WTC11 (cell line): ENCODE measurements at regions not wholly inside any gene's neighbourhood (a gene's known extent, or its start where the extent isn't known, plus 50 kb on each side); places are given as distances from the start of the nearest gene placed in this dataset.
"Not testable (repeated sequence)": the region's sequence is repeated elsewhere in the genome, so short reads cannot be mapped to it uniquely, and the experiment has no call there.

ENCODE experiments used
- ATAC-seq: fragments of 200-7000 bp; cut with Tn5 transposase; 2 replicates; pipeline ENCODE4 v1.10.0; 2021; ENCODE audit warnings: mild to moderate bottlenecking, moderate library complexity
- CTCF ChIA-PET: fragments of 300-600 bp; sonication (Branson Sonifier 250); formaldehyde crosslinking; loops from one replicate; lab custom pipeline; 2021; ENCODE audit warnings: antibody characterized with exemption; lab: Charles Lee
- POLR2A ChIA-PET: fragments of 350-600 bp; sonication (Branson Sonifier 250); formaldehyde crosslinking; loops from one replicate; lab custom pipeline; 2021; ENCODE audit warnings: antibody characterized with exemption; lab: Charles Lee
- DNase-seq: peaks from one replicate; pipeline ENCODE4 v3.0.0; 2021; ENCODE audit warnings: low spot score
- H3K27ac Mint-ChIP-seq: 2 replicates; pipeline ENCODE4 v1.8.0; 2021; ENCODE audit warnings: mixed read lengths
- H3K27me3 Mint-ChIP-seq: 2 replicates; pipeline ENCODE4 v1.8.0; 2021; ENCODE audit warnings: low read depth, mild to moderate bottlenecking, moderate library complexity, mixed read lengths
- H3K36me3 Mint-ChIP-seq: 2 replicates; pipeline ENCODE4 v1.8.0; 2021; ENCODE audit warnings: mixed read lengths
- H3K4me1 Mint-ChIP-seq: 2 replicates; pipeline ENCODE4 v1.8.0; 2022; ENCODE audit warnings: mixed read lengths
- H3K4me3 Mint-ChIP-seq: 2 replicates; pipeline ENCODE4 v1.8.0; 2021; ENCODE audit warnings: mild to moderate bottlenecking, moderate library complexity, mixed read lengths
- H3K9me3 Mint-ChIP-seq: 2 replicates; pipeline ENCODE4 v1.8.0; 2021; ENCODE audit warnings: mixed read lengths
- ATF2 ChIP-seq: sonication (generic); formaldehyde crosslinking; IDR thresholded peaks from 2 replicates; pipeline ENCODE4 v1.8.1; 2022; ENCODE audit warnings: low read depth, missing genetic modification reagents, borderline replicate concordance
- CDX4 ChIP-seq: fragments of 250-450 bp; sonication (Bioruptor Pico); IDR thresholded peaks from 2 replicates; pipeline ENCODE4 v1.9.0; 2021; ENCODE audit warnings: moderate library complexity, mild to moderate bottlenecking, inconsistent platforms, borderline replicate concordance
- CREM ChIP-seq: sonication (generic); formaldehyde crosslinking; IDR thresholded peaks from 2 replicates; pipeline ENCODE4 v1.8.1; 2022; ENCODE audit warnings: mild to moderate bottlenecking, missing genetic modification reagents, moderate library complexity
- ELF4 ChIP-seq: sonication (generic); formaldehyde crosslinking; IDR thresholded peaks from 2 replicates; pipeline ENCODE4 v1.8.1; 2022; ENCODE audit warnings: low read depth, mild to moderate bottlenecking, moderate library complexity, missing genetic modification reagents
- FOXJ3 ChIP-seq: sonication (generic); formaldehyde crosslinking; IDR thresholded peaks from 2 replicates; pipeline ENCODE4 v1.9.0; 2021; ENCODE audit warnings: missing genetic modification reagents, mild to moderate bottlenecking, borderline replicate concordance
- GRHL2 ChIP-seq: fragments of 250-450 bp; sonication (Bioruptor Pico); IDR thresholded peaks from 2 replicates; pipeline ENCODE4 v1.8.0; 2022; ENCODE audit warnings: mild to moderate bottlenecking, moderate library complexity; ENCODE audit not compliant: insufficient replicate concordance, severe bottlenecking
- GTF2I ChIP-seq: fragments of 250-450 bp; sonication (Bioruptor Pico); conservative IDR thresholded peaks from 2 replicates; pipeline ENCODE4 v1.4.0; 2021; ENCODE audit warnings: mild to moderate bottlenecking
- HMGA2 ChIP-seq: fragments of 250-450 bp; sonication (Bioruptor Pico); IDR thresholded peaks from 2 replicates; pipeline ENCODE4 v1.4.0; 2021; ENCODE audit warnings: mild to moderate bottlenecking, moderate library complexity
- IRF2 ChIP-seq: sonication (generic); formaldehyde crosslinking; IDR thresholded peaks from 2 replicates; pipeline ENCODE4 v1.8.0; 2022; ENCODE audit warnings: low read depth, missing genetic modification reagents, borderline replicate concordance
- JAZF1 ChIP-seq: fragments of 250-450 bp; sonication (Bioruptor Pico); IDR thresholded peaks from 2 replicates; pipeline ENCODE4 v1.9.0; 2021; ENCODE audit warnings: moderate library complexity, mild to moderate bottlenecking, inconsistent platforms
- MAX ChIP-seq: sonication (generic); formaldehyde crosslinking; IDR thresholded peaks from 2 replicates; pipeline ENCODE4 v1.8.0; 2022; ENCODE audit warnings: mild to moderate bottlenecking, missing genetic modification reagents
- MLX ChIP-seq: sonication (generic); formaldehyde crosslinking; IDR thresholded peaks from 2 replicates; pipeline ENCODE4 v1.8.1; 2023; ENCODE audit warnings: mild to moderate bottlenecking, missing genetic modification reagents, moderate library complexity
- MYBL2 ChIP-seq: sonication (generic); formaldehyde crosslinking; IDR thresholded peaks from 2 replicates; pipeline ENCODE4 v1.8.1; 2023; ENCODE audit warnings: mild to moderate bottlenecking, moderate library complexity, missing genetic modification reagents
- NFE2L1 ChIP-seq: sonication (generic); formaldehyde crosslinking; IDR thresholded peaks from 2 replicates; pipeline ENCODE4 v1.8.1; 2023; ENCODE audit warnings: missing genetic modification reagents
- NFYB ChIP-seq: sonication (generic); formaldehyde crosslinking; conservative IDR thresholded peaks from 2 replicates; pipeline ENCODE4 v1.8.0; 2022; ENCODE audit warnings: low read depth, missing genetic modification reagents
- NR1H2 ChIP-seq: sonication (generic); formaldehyde crosslinking; IDR thresholded peaks from 2 replicates; pipeline ENCODE4 v1.9.0; 2021; ENCODE audit warnings: mild to moderate bottlenecking, moderate library complexity, missing genetic modification reagents
- OVOL2 ChIP-seq: fragments of 250-450 bp; sonication (Bioruptor Pico); IDR thresholded peaks from 2 replicates; pipeline ENCODE4 v1.9.0; 2021; ENCODE audit warnings: mild to moderate bottlenecking, borderline replicate concordance
- PRRX2 ChIP-seq: fragments of 250-450 bp; sonication (Bioruptor Pico); IDR thresholded peaks from 2 replicates; pipeline ENCODE4 v1.8.0; 2021; ENCODE audit warnings: mild to moderate bottlenecking
- TEAD1 ChIP-seq: sonication (generic); formaldehyde crosslinking; IDR thresholded peaks from 2 replicates; pipeline ENCODE4 v1.8.0; 2022; ENCODE audit warnings: mild to moderate bottlenecking, missing genetic modification reagents
- ZBTB21 ChIP-seq: sonication (generic); formaldehyde crosslinking; IDR thresholded peaks from 2 replicates; pipeline ENCODE4 v1.8.1; 2023; ENCODE audit warnings: mild to moderate bottlenecking, missing genetic modification reagents, borderline replicate concordance
- ZMAT4 ChIP-seq: fragments of 250-450 bp; sonication (Bioruptor Pico); IDR thresholded peaks from 2 replicates; pipeline ENCODE4 v1.9.0; 2021; ENCODE audit warnings: mild to moderate bottlenecking
- ZNF423 ChIP-seq: fragments of 250-450 bp; sonication (Bioruptor Pico); IDR thresholded peaks from 2 replicates; pipeline ENCODE4 v2.1.2; 2022; ENCODE audit warnings: mild to moderate bottlenecking, moderate library complexity
- ZNF532 ChIP-seq: fragments of 250-450 bp; sonication (Bioruptor Pico); IDR thresholded peaks from 2 replicates; pipeline ENCODE4 v1.9.0; 2021; ENCODE audit warnings: mild to moderate bottlenecking, borderline replicate concordance
- ZNF671 ChIP-seq: fragments of 250-450 bp; sonication (Bioruptor Pico); IDR thresholded peaks from 2 replicates; pipeline ENCODE4 v1.8.0; 2021; ENCODE audit warnings: mild to moderate bottlenecking
- ZSCAN18 ChIP-seq: fragments of 250-450 bp; sonication (Bioruptor Pico); IDR thresholded peaks from 2 replicates; pipeline ENCODE4 v2.1.2; 2022; ENCODE audit warnings: mild to moderate bottlenecking, moderate library complexity

- no peak for TF ChIP-seq ATF2
- no peak for TF ChIP-seq GRHL2 (CRISPR knock-in tag)
- TF ChIP-seq MYBL2 (CRISPR knock-in tag): no peak
- no peak for TF ChIP-seq NR1H2 (CRISPR knock-in tag)
- no peak for TF ChIP-seq MLX (CRISPR knock-in tag)
- TF ChIP-seq ZBTB21 (CRISPR knock-in tag): no peak
- no peak for TF ChIP-seq CREM
- TF ChIP-seq MAX: no peak
- TF ChIP-seq OVOL2 (CRISPR knock-in tag): no peak
- no peak for TF ChIP-seq JAZF1 (CRISPR knock-in tag)
- TF ChIP-seq IRF2 (CRISPR knock-in tag): no peak
- TF ChIP-seq ZNF671 (CRISPR knock-in tag): no peak
- no peak for TF ChIP-seq ZNF423
- TF ChIP-seq TEAD1 (CRISPR knock-in tag): no peak
- no peak for TF ChIP-seq NFE2L1 (CRISPR knock-in tag)
- TF ChIP-seq ELF4: no peak
- no peak for TF ChIP-seq CDX4
- TF ChIP-seq ZMAT4 (CRISPR knock-in tag): no peak
- TF ChIP-seq NFYB (CRISPR knock-in tag): no peak
- no peak for TF ChIP-seq GTF2I (CRISPR knock-in tag)
- TF ChIP-seq, all 79 proteins: peak for 0
- Mint-ChIP-seq H3K4me1 (peaks cover 53% of the 10 kb centered on the region), H3K27ac (peak overlapping the region; percentile 8; the same call in 1 of the 2 replicates), H3K4me3 (no peak overlapping the region), H3K27me3 (no peaks in the 10 kb centered on the region), H3K36me3 (peaks cover 4% of the 10 kb centered on the region; the same call in 1 of the 2 replicates), H3K9me3 (peaks cover 5% of the 10 kb centered on the region)
- DNase-seq (no peak), ATAC-seq (no peak)
- POLR2A ChIA-PET: no interaction called here
- CTCF ChIA-PET: interaction anchor here (0.6 kb wide), 1 partner anchor 191 kb away, joined by 3 read pairs; no protein-coding TSS in a partner anchor
These were observed 175.8 kb upstream of the NANOGP8 start for GRCh38 chr15:35260941-35261340.

GRCh38 chr15:35260274-35260673, 175.2 kb upstream of the NANOGP8 start:
- H3K4me3 Mint-ChIP-seq, H3K27ac Mint-ChIP-seq, DNase-seq, H3K36me3 Mint-ChIP-seq, H3K9me3 Mint-ChIP-seq, POLR2A ChIA-PET, H3K27me3 Mint-ChIP-seq, ATAC-seq, CTCF ChIA-PET: not testable (repeated sequence)
- peaks cover 50% of the 10 kb centered on the region for H3K4me1 Mint-ChIP-seq
- peak; percentile 98 for TF ChIP-seq HMGA2 (CRISPR knock-in tag)

- ATAC-seq (no peak), DNase-seq (no peak)
- H3K27me3 Mint-ChIP-seq: no peaks in the 10 kb centered on the region
- peak overlapping the region; percentile 89 for H3K27ac Mint-ChIP-seq
- ChIA-PET POLR2A (no interaction called here), CTCF (no interaction called here)
- peaks cover 5% of the 10 kb centered on the region for H3K9me3 Mint-ChIP-seq
- H3K36me3 Mint-ChIP-seq: peaks cover 4% of the 10 kb centered on the region; the same call in 1 of the 2 replicates
- H3K4me3 Mint-ChIP-seq: no peak overlapping the region
- H3K4me1 Mint-ChIP-seq: peaks cover 76% of the 10 kb centered on the region
- TF ChIP-seq FOXJ3 (CRISPR knock-in tag): no peak
- TF ChIP-seq ZNF532 (CRISPR knock-in tag): no peak
- TF ChIP-seq PRRX2 (CRISPR knock-in tag): no peak
- TF ChIP-seq NR1H2 (CRISPR knock-in tag): no peak
- TF ChIP-seq ZMAT4 (CRISPR knock-in tag): no peak
- no peak for TF ChIP-seq ZSCAN18
These were observed 171.5 kb upstream of the NANOGP8 start for GRCh38 chr15:35256551-35256950.
